ENCODE measurements at regions not wholly inside any gene's neighbourhood (a gene's known extent, or its start where the extent isn't known, plus 50 kb on each side); places are given as distances from the start of the nearest gene placed in this dataset.
A peak's percentile ranks its signal among the peaks of the same experiment; 100 is the strongest.

DNA sequence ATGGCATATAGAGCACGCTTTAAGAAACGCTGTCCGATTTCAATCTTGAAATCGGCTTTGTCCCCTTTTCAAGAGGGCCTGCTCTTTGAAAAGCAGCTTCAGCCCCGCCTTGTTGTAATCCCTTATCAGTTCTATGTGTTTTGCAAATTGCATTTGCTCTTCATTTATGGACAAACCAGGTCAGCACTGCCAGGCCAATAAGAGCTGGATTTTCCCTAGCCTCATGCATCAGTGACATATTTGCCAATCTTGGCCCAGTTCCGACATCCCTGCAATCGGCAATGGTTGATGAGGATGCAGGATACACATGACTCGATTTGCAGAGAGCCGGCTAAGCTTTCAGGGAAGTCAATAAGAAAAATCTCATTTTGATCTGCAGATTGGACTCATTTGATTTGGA, 529.1 kb upstream of the CLINT1 start:
- Histone ChIP-seq H3K9ac (ENCODE audit: low read length) (no peak overlapping the region), H3K27me3 (ENCODE audit: control insufficient read depth in 1 of 2, insufficient read depth in 2 of 2, low read length in 2 of 2) (no peaks in the 10 kb centered on the region), H3K27ac (ENCODE audit: low read depth, low read length) (no peak overlapping the region), H3K9me3 (ENCODE audit: low read length) (no peaks in the 10 kb centered on the region), H3K36me3 (ENCODE audit: insufficient read depth, low read length) (no peaks in the 10 kb centered on the region), H3K4me3 (ENCODE audit: low read depth in 1 of 2, low read length in 2 of 2) (no peak overlapping the region), H3K4me1 (ENCODE audit: insufficient read depth, low read length) (peaks cover 4% of the 10 kb centered on the region)

DNA sequence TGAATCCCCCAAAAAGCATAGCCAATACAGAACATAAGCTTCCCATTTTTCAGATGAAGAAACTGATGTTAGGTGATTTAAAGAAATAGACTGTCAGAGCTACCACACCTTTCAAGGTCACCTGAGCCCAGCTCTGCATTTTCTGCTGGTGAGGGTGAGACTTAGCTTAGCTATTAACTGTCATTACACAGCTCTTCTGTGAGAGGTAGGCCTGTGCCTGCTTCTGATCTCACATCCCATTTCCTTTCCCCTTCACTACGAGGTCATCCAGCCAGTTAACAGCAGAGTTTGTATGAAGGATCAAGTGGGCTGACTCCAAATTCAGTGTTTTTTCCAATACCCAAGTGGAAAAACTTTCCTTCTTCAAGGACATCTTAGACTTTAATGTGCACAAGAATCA, 528.6 kb upstream of the CLINT1 start:
- no peak overlapping the region for H3K9ac ChIP-seq (ENCODE audit: low read length)
- no peak overlapping the region for H3K27ac ChIP-seq (ENCODE audit: low read depth, low read length)
- H3K9me3 ChIP-seq (ENCODE audit: low read length): no peaks in the 10 kb centered on the region
- H3K36me3 ChIP-seq (ENCODE audit: insufficient read depth, low read length): no peaks in the 10 kb centered on the region
- H3K4me1 ChIP-seq (ENCODE audit: insufficient read depth, low read length): peaks cover 9% of the 10 kb centered on the region
- no peaks in the 10 kb centered on the region for H3K27me3 ChIP-seq (ENCODE audit: control insufficient read depth in 1 of 2, insufficient read depth in 2 of 2, low read length in 2 of 2)
- H3K4me3 ChIP-seq (ENCODE audit: low read depth in 1 of 2, low read length in 2 of 2): no peak overlapping the region

GRCh38 chr5:158385982-158386381, 527.0 kb upstream of the CLINT1 start:
- no peak overlapping the region for H3K9ac ChIP-seq (ENCODE audit: low read length)
- H3K4me1 ChIP-seq (ENCODE audit: insufficient read depth, low read length): peaks cover 18% of the 10 kb centered on the region
- no peaks in the 10 kb centered on the region for H3K36me3 ChIP-seq (ENCODE audit: insufficient read depth, low read length)
- no peaks in the 10 kb centered on the region for H3K9me3 ChIP-seq (ENCODE audit: low read length)
- H3K4me3 ChIP-seq (ENCODE audit: low read depth in 1 of 2, low read length in 2 of 2): no peak overlapping the region
- no peaks in the 10 kb centered on the region for H3K27me3 ChIP-seq (ENCODE audit: control insufficient read depth in 1 of 2, insufficient read depth in 2 of 2, low read length in 2 of 2)
- H3K27ac ChIP-seq (ENCODE audit: low read depth, low read length): no peak overlapping the region

GRCh38 chr5:158384535-158385481, 525.9 kb upstream of the CLINT1 start:
- Histone ChIP-seq H3K36me3 (ENCODE audit: insufficient read depth, low read length) (no peaks in the 10 kb centered on the region), H3K9ac (ENCODE audit: low read length) (no peak overlapping the region), H3K9me3 (ENCODE audit: low read length) (no peaks in the 10 kb centered on the region), H3K27me3 (ENCODE audit: control insufficient read depth in 1 of 2, insufficient read depth in 2 of 2, low read length in 2 of 2) (no peaks in the 10 kb centered on the region), H3K27ac (ENCODE audit: low read depth, low read length) (no peak overlapping the region), H3K4me1 (ENCODE audit: insufficient read depth, low read length) (peaks cover 18% of the 10 kb centered on the region), H3K4me3 (ENCODE audit: low read depth in 1 of 2, low read length in 2 of 2) (no peak overlapping the region)

DNA sequence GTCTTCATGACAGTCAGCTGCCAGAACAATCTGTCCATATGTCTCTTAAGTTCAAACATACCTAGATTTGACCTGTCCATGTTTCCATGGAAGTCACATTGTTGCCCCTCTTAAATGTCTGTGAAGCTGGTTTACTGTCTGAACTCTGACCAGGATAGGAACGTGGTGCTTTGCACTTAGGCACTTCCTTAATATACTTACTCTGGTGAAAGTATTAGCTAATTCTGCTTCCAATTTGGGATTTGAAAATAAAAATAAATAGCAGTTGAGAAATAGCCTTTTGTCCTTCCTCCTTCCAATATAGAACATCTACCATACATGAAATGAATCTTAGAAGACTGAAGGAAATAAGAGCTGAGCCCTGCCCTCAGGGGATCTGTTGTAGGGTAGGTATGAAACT, 524.5 kb upstream of the CLINT1 start:
- Histone ChIP-seq H3K4me1 (ENCODE audit: insufficient read depth, low read length) (peaks cover 18% of the 10 kb centered on the region), H3K4me3 (ENCODE audit: low read depth in 1 of 2, low read length in 2 of 2) (no peak overlapping the region), H3K36me3 (ENCODE audit: insufficient read depth, low read length) (no peaks in the 10 kb centered on the region), H3K27me3 (ENCODE audit: control insufficient read depth in 1 of 2, insufficient read depth in 2 of 2, low read length in 2 of 2) (no peaks in the 10 kb centered on the region), H3K27ac (ENCODE audit: low read depth, low read length) (no peak overlapping the region), H3K9ac (ENCODE audit: low read length) (no peak overlapping the region), H3K9me3 (ENCODE audit: low read length) (no peaks in the 10 kb centered on the region)

- H3K9ac ChIP-seq (ENCODE audit: low read length): no peak overlapping the region
- peak overlapping the region; percentile 41 for H3K27ac ChIP-seq (ENCODE audit: low read depth, low read length)
These were observed 523.5 kb upstream of the CLINT1 start for GRCh38 chr5:158382473-158382872.

GRCh38 chr5:158381614-158382160, 522.7 kb upstream of the CLINT1 start:
- no peaks in the 10 kb centered on the region for H3K27me3 ChIP-seq (ENCODE audit: control insufficient read depth in 1 of 2, insufficient read depth in 2 of 2, low read length in 2 of 2)
- H3K27ac ChIP-seq (ENCODE audit: low read depth, low read length): no peak overlapping the region
- peaks cover 4% of the 10 kb centered on the region for H3K9me3 ChIP-seq (ENCODE audit: low read length)
- H3K4me3 ChIP-seq (ENCODE audit: low read depth in 1 of 2, low read length in 2 of 2): no peak overlapping the region
- no peaks in the 10 kb centered on the region for H3K36me3 ChIP-seq (ENCODE audit: insufficient read depth, low read length)
- H3K9ac ChIP-seq (ENCODE audit: low read length): no peak overlapping the region
- peaks cover 18% of the 10 kb centered on the region for H3K4me1 ChIP-seq (ENCODE audit: insufficient read depth, low read length)

More at GRCh38 chr5:158382473-158382872, 523.5 kb upstream of the CLINT1 start:
- Histone ChIP-seq H3K27me3 (ENCODE audit: control insufficient read depth in 1 of 2, insufficient read depth in 2 of 2, low read length in 2 of 2) (no peaks in the 10 kb centered on the region), H3K36me3 (ENCODE audit: insufficient read depth, low read length) (no peaks in the 10 kb centered on the region), H3K9me3 (ENCODE audit: low read length) (peaks cover 2% of the 10 kb centered on the region), H3K4me1 (ENCODE audit: insufficient read depth, low read length) (peaks cover 18% of the 10 kb centered on the region), H3K4me3 (ENCODE audit: low read depth in 1 of 2, low read length in 2 of 2) (no peak overlapping the region)

- peaks cover 4% of the 10 kb centered on the region for H3K9me3 ChIP-seq (ENCODE audit: low read length)
- H3K4me3 ChIP-seq (ENCODE audit: low read depth in 1 of 2, low read length in 2 of 2): no peak overlapping the region
- peaks cover 18% of the 10 kb centered on the region for H3K4me1 ChIP-seq (ENCODE audit: insufficient read depth, low read length)
- no peaks in the 10 kb centered on the region for H3K27me3 ChIP-seq (ENCODE audit: control insufficient read depth in 1 of 2, insufficient read depth in 2 of 2, low read length in 2 of 2)
- H3K36me3 ChIP-seq (ENCODE audit: insufficient read depth, low read length): no peaks in the 10 kb centered on the region
- no peak overlapping the region for H3K27ac ChIP-seq (ENCODE audit: low read depth, low read length)
- H3K9ac ChIP-seq (ENCODE audit: low read length): no peak overlapping the region
These were observed 521.7 kb upstream of the CLINT1 start for GRCh38 chr5:158380661-158381060.

GRCh38 chr5:158378931-158379330, 520.0 kb upstream of the CLINT1 start:
- Histone ChIP-seq H3K4me1 (ENCODE audit: insufficient read depth, low read length) (peaks cover 18% of the 10 kb centered on the region), H3K27ac (ENCODE audit: low read depth, low read length) (no peak overlapping the region), H3K36me3 (ENCODE audit: insufficient read depth, low read length) (no peaks in the 10 kb centered on the region), H3K27me3 (ENCODE audit: control insufficient read depth in 1 of 2, insufficient read depth in 2 of 2, low read length in 2 of 2) (no peaks in the 10 kb centered on the region), H3K4me3 (ENCODE audit: low read depth in 1 of 2, low read length in 2 of 2) (no peak overlapping the region), H3K9me3 (ENCODE audit: low read length) (peaks cover 4% of the 10 kb centered on the region), H3K9ac (ENCODE audit: low read length) (no peak overlapping the region)

- H3K27me3 ChIP-seq (ENCODE audit: control insufficient read depth in 1 of 2, insufficient read depth in 2 of 2, low read length in 2 of 2): no peaks in the 10 kb centered on the region
These were observed 517.7 kb upstream of the CLINT1 start for GRCh38 chr5:158376679-158377078.

DNA sequence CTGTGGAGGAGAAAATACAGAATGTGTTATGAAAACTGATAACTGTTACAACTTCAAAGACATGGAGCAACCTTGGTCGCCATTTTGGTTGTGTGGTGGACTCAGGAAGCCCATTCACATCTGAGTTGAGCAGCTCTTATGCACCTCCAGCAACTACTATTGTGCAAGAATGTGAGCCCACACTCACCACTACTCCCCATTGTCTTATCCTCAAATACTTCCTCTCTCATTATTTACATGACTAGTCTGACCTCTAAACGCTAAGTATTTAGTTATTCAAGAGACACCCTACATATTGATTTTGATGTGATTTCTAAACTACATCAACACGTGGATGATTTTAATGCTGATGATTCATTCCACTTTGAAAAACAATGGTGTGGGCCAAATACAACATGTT, 516.6 kb upstream of the CLINT1 start:
- Histone ChIP-seq H3K36me3 (ENCODE audit: insufficient read depth, low read length) (no peaks in the 10 kb centered on the region), H3K4me1 (ENCODE audit: insufficient read depth, low read length) (no peaks in the 10 kb centered on the region), H3K27me3 (ENCODE audit: control insufficient read depth in 1 of 2, insufficient read depth in 2 of 2, low read length in 2 of 2) (no peaks in the 10 kb centered on the region), H3K27ac (ENCODE audit: low read depth, low read length) (no peak overlapping the region), H3K4me3 (ENCODE audit: low read depth in 1 of 2, low read length in 2 of 2) (no peak overlapping the region), H3K9me3 (ENCODE audit: low read length) (peaks cover 4% of the 10 kb centered on the region), H3K9ac (ENCODE audit: low read length) (no peak overlapping the region)

More at GRCh38 chr5:158376679-158377078, 517.7 kb upstream of the CLINT1 start:
- Histone ChIP-seq H3K36me3 (ENCODE audit: insufficient read depth, low read length) (no peaks in the 10 kb centered on the region), H3K9ac (ENCODE audit: low read length) (no peak overlapping the region), H3K4me1 (ENCODE audit: insufficient read depth, low read length) (peaks cover under 1% of the 10 kb centered on the region), H3K27ac (ENCODE audit: low read depth, low read length) (no peak overlapping the region), H3K9me3 (ENCODE audit: low read length) (peaks cover 4% of the 10 kb centered on the region), H3K4me3 (ENCODE audit: low read depth in 1 of 2, low read length in 2 of 2) (no peak overlapping the region)

Measured in muscle layer of colon (tissue), 2 donors.